ENCODE measurements at regions not wholly inside any gene's neighbourhood (a gene's known extent, or its start where the extent isn't known, plus 50 kb on each side); places are given as distances from the start of the nearest gene placed in this dataset.

- DNase-seq (ENCODE audit: extremely low read depth, low read depth), result no peak
Measured at GRCh38 chr6:164929408-164929977, 379.9 kb downstream of the C6orf118 start.

GRCh38 chr6:164928728-164929407, 380.5 kb downstream of the C6orf118 start:
- TF ChIP-seq, protein P1, sequence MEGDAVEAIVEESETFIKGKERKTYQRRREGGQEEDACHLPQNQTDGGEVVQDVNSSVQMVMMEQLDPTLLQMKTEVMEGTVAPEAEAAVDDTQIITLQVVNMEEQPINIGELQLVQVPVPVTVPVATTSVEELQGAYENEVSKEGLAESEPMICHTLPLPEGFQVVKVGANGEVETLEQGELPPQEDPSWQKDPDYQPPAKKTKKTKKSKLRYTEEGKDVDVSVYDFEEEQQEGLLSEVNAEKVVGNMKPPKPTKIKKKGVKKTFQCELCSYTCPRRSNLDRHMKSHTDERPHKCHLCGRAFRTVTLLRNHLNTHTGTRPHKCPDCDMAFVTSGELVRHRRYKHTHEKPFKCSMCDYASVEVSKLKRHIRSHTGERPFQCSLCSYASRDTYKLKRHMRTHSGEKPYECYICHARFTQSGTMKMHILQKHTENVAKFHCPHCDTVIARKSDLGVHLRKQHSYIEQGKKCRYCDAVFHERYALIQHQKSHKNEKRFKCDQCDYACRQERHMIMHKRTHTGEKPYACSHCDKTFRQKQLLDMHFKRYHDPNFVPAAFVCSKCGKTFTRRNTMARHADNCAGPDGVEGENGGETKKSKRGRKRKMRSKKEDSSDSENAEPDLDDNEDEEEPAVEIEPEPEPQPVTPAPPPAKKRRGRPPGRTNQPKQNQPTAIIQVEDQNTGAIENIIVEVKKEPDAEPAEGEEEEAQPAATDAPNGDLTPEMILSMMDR (IDR thresholded peaks at IDR 0.05; ENCODE audit: low read depth, low read length, missing control alignments), result no peak
- DNase-seq (ENCODE audit: extremely low read depth, low read depth), result no peak
- no peak overlapping the region for H3K4me3 ChIP-seq (replicated peaks; ENCODE audit: low read depth, low read length)

More at GRCh38 chr6:164929408-164929977, 379.9 kb downstream of the C6orf118 start:
- H3K4me3 ChIP-seq (replicated peaks; ENCODE audit: low read depth, low read length), result no peak overlapping the region
- TF ChIP-seq, protein P1 (IDR thresholded peaks at IDR 0.05; ENCODE audit: low read depth, low read length, missing control alignments), result no peak

DNA sequence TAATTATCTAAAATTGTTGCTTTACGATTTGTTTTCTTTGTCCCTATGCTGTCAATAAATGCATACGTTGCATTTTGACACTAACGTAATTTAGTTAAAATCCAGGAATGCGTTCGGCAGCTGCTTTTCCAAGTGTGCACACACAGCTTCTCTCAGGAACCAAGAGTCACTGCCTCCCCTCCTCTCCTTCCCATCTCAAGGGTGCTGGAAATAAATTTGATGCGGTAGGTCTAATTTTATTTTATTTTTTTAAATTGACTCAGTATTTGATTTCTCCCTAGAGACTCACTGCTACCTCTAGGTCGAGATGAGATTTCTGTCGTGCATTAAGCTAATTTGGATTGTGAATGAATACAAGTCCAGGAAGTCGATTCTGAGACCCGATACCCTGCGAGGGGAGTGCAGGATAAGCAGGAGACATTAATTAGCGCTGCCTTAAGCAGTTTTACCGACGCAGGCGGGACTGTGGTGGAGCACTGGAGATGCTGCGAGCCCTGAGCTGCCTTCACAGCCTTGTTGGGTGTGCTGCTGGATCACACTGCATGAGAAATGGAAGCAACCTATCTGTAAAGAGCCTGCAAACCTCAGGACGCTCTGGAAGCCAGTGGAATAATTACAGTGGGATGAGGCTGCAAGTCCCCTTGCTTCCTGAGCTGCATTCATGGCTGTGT, 381.2 kb downstream of the C6orf118 start:
- TF ChIP-seq, protein P1 (IDR thresholded peaks at IDR 0.05; ENCODE audit: low read depth, low read length, missing control alignments), result no peak
- no peak overlapping the region for H3K4me3 ChIP-seq (replicated peaks; ENCODE audit: low read depth, low read length)
- no peak for DNase-seq (ENCODE audit: extremely low read depth, low read depth)

DNA sequence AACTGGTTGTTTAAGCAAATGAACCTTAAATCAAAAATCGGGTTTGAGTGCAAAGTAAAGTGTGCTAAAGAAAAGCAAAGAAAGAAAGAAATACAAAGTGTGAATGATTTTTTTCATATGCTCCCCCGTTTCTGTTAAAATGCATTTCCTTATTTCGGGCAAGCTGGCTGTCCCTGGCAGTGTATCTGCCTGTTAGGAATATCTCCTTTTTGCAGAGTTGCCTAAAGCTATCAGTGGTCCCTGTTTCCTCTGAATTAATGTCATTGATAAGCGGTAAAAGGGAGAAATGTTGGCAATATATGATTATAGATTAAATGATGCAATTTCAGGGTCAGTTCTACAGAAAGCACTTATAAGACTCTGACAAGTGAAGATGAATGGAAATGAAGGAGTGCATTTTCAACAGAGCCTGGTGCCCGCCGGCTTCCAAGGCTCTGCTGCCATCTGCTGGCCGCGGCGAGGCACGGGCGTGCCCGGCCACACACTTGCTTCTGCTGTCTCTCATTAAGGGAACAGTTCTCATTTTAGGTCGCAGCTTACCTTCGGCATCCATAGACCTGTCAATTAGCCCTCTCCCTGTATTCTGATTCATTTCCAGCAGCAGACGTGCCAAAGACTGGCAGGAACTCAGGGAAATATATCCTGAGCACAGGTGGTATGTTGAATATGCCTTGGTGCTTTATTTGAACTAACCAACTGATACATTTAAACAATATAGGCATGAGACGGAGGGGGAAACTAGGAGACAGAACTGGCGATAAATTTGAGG, 381.9 kb downstream of the C6orf118 start:
- TF ChIP-seq, protein P1 (IDR thresholded peaks at IDR 0.05; ENCODE audit: low read depth, low read length, missing control alignments), result peak; percentile 89
- no peak overlapping the region for H3K4me3 ChIP-seq (replicated peaks; ENCODE audit: low read depth, low read length)
- DNase-seq (ENCODE audit: extremely low read depth, low read depth), result no peak

DNA sequence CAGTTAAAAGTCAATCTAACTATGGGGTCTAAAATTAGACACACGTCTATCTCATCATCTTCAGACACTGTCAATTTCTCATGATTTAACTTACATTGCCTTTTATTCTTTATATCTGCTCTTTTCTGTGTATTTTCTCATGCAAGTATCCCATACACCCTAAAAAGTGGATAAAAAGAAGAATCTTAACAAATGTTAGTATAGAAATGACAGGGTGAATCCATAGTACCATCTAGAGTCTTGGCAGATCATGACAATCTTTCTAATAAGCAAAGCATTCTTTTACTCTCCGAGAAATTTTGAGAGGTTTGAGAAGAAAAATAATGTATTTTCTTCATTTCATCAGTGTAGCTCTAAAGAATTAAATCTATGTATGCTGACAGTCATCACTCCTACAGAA, 382.7 kb downstream of the C6orf118 start:
- no peak for DNase-seq (ENCODE audit: extremely low read depth, low read depth)
- no peak overlapping the region for H3K4me3 ChIP-seq (replicated peaks; ENCODE audit: low read depth, low read length)
- TF ChIP-seq, protein P1 (IDR thresholded peaks at IDR 0.05; ENCODE audit: low read depth, low read length, missing control alignments), result no peak

- H3K4me3 ChIP-seq (replicated peaks; ENCODE audit: low read depth, low read length), result no peak overlapping the region
- TF ChIP-seq, protein P1 (IDR thresholded peaks at IDR 0.05; ENCODE audit: low read depth, low read length, missing control alignments), result no peak
- no peak for DNase-seq (ENCODE audit: extremely low read depth, low read depth)
Measured at GRCh38 chr6:164925681-164926530, 383.5 kb downstream of the C6orf118 start.

All from HFF-Myc (cell line).